Uterus (tissue), 2 donors: ENCODE measurements at regions not wholly inside any gene's neighbourhood (a gene's known extent, or its start where the extent isn't known, plus 50 kb on each side); places are given as distances from the start of the nearest gene placed in this dataset.

ENCODE experiments used
- CTCF ChIP-seq, 4 experiments: fragments of 200-600 bp in 2 of 4; fragments of 450-650 bp in 2 of 4; sonication (generic) in 2 of 4; IDR thresholded peaks; one replicate each; pipeline ENCODE4 v1.5.1; 2016 to 2019; ENCODE audit warnings: antibody characterized with exemption in 4 of 4, mild to moderate bottlenecking in 2 of 4, moderate library complexity in 1 of 4
- POLR2A ChIP-seq, 2 donors: fragments of 450-650 bp; IDR thresholded peaks; one replicate each; pipeline ENCODE4 v1.6.1; 2016; ENCODE audit warnings: antibody characterized with exemption in 2 of 2, mild to moderate bottlenecking in 1 of 2, moderate library complexity in 1 of 2

GRCh38 chr2:126788652-126789051 lies 110.0 kb upstream of the TEX51 start:
- TF ChIP-seq CTCF (IDR thresholded peaks at IDR 0.05) (no peak), POLR2A (IDR thresholded peaks at IDR 0.05) (no peak)
